ENCODE measurements at regions not wholly inside any gene's neighbourhood (a gene's known extent, or its start where the extent isn't known, plus 50 kb on each side); places are given as distances from the start of the nearest gene placed in this dataset.
"Not testable (repeated sequence)": the region's sequence is repeated elsewhere in the genome, so short reads cannot be mapped to it uniquely, and the experiment has no call there.

DNA sequence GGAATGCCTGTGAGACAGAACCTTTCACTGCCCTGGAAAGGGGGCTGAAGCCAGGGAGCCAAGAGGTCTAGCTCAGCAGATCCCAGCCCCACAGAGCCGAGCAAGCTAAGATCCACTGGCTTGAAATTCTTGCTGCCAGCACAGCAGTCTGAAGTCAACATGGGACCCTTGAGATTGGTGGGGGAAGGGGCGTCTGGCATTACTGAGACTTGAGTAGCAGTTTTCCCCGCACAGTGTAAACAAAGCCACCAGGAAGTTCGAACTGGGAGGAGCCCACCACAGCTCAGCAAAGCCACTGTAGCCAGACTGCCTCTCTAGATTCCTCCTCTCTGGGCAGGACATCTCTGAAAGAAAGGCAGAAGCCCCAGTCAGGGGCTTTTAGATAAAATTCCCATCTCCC is 90.3 kb upstream of the FGGY start:
- not testable (repeated sequence) for TF ChIP-seq CTCF (optimal IDR thresholded peaks at IDR 0.05 in 1 of 3, IDR thresholded peaks at IDR 0.05 in 1 of 3, conservative IDR thresholded peaks at IDR 0.05 in 1 of 3; ENCODE audit: extremely low read depth in 1 of 3, insufficient read depth in 2 of 3, low read length in 3 of 3); EZH2 (IDR thresholded peaks at IDR 0.05; ENCODE audit: low read length)
